Activated T-cell treated with anti-CD3 and anti-CD28 coated beads, Interleukin-2, amount 50 U/mL, for 24 hours (primary cell): ENCODE measurements at regions not wholly inside any gene's neighbourhood (a gene's known extent, or its start where the extent isn't known, plus 50 kb on each side); places are given as distances from the start of the nearest gene placed in this dataset.

Experiments
- DNase-seq: peaks from one replicate; pipeline ENCODE4 v3.0.0-alpha.2; 2020
- H3K27ac Mint-ChIP-seq: 2 replicates; pipeline ENCODE4 v1.8.0; 2020; ENCODE audit warnings: mild to moderate bottlenecking, mixed read lengths
- H3K27me3 Mint-ChIP-seq: 2 replicates; pipeline ENCODE4 v1.8.0; 2020; ENCODE audit warnings: mixed read lengths
- H3K36me3 Mint-ChIP-seq: 2 replicates; pipeline ENCODE4 v1.8.0; 2020; ENCODE audit warnings: low read depth, mixed read lengths
- H3K4me1 Mint-ChIP-seq: 2 replicates; pipeline ENCODE4 v1.8.0; 2020; ENCODE audit warnings: low read depth, mixed read lengths
- H3K4me3 Mint-ChIP-seq: 2 replicates; pipeline ENCODE4 v1.8.0; 2020; ENCODE audit warnings: mild to moderate bottlenecking, moderate library complexity, mixed read lengths
- H3K9me3 Mint-ChIP-seq: 2 replicates; pipeline ENCODE4 v1.8.0; 2020; ENCODE audit warnings: mixed read lengths

DNA sequence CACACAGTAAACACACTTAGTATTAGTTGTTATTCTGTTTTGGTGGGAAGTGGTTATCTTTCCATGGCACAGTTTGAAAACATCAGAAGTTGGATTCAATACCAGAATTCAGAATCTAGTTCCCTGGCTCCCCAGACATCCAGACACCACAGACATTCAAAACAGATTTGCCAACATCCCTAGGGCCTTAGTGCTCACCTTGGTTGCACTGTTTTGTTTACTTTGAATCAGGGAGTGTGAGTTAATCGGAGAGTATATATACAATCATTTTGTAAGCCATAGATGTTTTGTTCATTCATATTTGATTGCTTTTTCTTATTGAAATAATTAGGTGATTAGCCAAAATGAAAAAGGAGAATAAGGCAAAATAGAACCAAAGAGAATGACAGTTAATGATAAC lies 324.7 kb upstream of the CLNK start:
- H3K4me1 Mint-ChIP-seq = peaks cover 2% of the 10 kb centered on the region
- DNase-seq = no peak
- H3K27ac Mint-ChIP-seq = no peak overlapping the region
- no peaks in the 10 kb centered on the region for H3K9me3 Mint-ChIP-seq
- H3K36me3 Mint-ChIP-seq = no peaks in the 10 kb centered on the region
- no peak overlapping the region for H3K4me3 Mint-ChIP-seq
- no peaks in the 10 kb centered on the region for H3K27me3 Mint-ChIP-seq

DNA sequence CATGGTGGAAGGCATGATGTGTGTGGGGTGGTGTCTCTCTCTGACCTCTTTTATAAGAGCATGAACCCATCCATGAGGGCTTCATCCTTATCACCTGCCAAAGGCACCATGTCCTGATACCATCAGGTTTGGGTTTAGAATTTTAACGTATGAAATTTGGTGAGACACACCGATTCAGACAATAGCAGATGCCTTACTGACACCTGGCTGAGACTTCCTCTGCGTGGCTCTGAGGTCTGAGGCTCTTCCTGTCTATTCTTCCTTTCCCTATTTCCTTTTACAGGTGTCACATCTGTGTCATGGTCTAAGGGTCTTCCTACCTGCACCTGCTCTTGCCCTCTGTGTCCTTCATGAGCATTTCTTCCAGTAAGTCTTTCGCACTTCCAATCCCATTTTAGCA lies 320.7 kb upstream of the CLNK start:
- no peaks in the 10 kb centered on the region for H3K36me3 Mint-ChIP-seq
- no peak overlapping the region for H3K27ac Mint-ChIP-seq
- H3K4me1 Mint-ChIP-seq = peaks cover 2% of the 10 kb centered on the region
- no peaks in the 10 kb centered on the region for H3K27me3 Mint-ChIP-seq
- H3K9me3 Mint-ChIP-seq = no peaks in the 10 kb centered on the region
- DNase-seq = no peak
- no peak overlapping the region for H3K4me3 Mint-ChIP-seq

DNA sequence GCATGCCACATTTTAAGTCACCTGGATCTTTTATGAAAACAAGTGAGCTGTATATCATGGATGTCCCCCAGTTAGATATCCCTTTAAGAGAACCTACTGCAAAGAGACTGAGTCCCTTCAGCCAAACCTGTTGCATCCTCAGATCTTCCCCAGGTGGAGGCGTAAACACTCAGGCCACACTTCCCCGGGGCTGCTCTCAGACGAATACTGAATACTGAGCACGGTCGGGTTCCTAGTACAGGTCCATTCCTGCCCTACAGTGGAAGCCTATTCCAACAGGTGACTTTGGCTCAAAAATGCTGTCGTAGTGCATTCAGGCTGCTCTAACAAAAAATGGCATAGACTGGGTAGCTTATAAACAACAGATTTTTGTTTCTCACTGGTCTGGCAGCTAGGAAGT lies 320.2 kb upstream of the CLNK start:
- no peaks in the 10 kb centered on the region for H3K36me3 Mint-ChIP-seq
- DNase-seq = no peak
- H3K27me3 Mint-ChIP-seq = no peaks in the 10 kb centered on the region
- H3K4me1 Mint-ChIP-seq = peaks cover 2% of the 10 kb centered on the region
- H3K4me3 Mint-ChIP-seq = no peak overlapping the region
- no peaks in the 10 kb centered on the region for H3K9me3 Mint-ChIP-seq
- H3K27ac Mint-ChIP-seq = no peak overlapping the region

DNA sequence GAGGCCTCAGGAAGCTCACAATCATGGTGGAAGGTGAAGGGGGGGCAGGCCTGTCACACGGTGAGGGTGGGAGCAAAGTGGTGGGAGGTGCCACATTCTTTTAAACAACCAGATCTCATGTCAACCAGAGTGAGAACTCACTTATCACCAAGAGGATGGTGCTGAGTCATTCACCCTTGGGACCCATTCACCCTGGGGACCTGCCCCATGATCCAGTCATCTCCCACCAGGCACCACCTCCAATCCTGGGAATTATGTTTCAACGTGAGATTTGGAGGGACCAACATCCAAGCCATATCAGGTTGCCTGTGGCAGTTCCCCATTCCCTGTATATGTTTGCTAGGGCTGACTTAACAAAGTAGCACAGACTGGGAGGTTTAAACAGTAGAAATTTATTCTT lies 318.4 kb upstream of the CLNK start:
- DNase-seq = no peak
- Mint-ChIP-seq H3K4me1 (peaks cover 2% of the 10 kb centered on the region), H3K27ac (no peak overlapping the region), H3K27me3 (no peaks in the 10 kb centered on the region), H3K9me3 (no peaks in the 10 kb centered on the region), H3K36me3 (no peaks in the 10 kb centered on the region), H3K4me3 (no peak overlapping the region)

DNA sequence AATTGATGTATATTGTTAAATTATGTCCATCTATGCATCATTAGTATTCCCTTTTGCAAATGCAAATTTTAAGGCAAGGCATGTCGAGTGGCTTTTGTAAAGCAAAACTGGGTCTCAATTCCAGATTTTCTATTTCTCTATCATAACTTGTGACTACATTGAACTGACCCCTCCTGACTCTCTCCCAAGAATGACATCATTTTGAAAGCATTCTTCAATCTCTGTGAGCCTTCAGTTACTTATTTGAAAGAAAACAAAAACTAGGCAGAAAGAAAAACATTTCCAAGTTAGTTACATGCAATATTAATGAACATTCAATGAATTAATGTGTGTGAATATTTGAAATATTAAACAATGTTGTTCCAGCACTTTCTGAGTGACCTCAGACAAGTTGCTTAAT lies 314.3 kb upstream of the CLNK start:
- no peak for DNase-seq
- Mint-ChIP-seq H3K36me3 (no peaks in the 10 kb centered on the region), H3K27ac (no peak overlapping the region), H3K9me3 (no peaks in the 10 kb centered on the region), H3K27me3 (no peaks in the 10 kb centered on the region), H3K4me3 (no peak overlapping the region), H3K4me1 (no peaks in the 10 kb centered on the region)

DNA sequence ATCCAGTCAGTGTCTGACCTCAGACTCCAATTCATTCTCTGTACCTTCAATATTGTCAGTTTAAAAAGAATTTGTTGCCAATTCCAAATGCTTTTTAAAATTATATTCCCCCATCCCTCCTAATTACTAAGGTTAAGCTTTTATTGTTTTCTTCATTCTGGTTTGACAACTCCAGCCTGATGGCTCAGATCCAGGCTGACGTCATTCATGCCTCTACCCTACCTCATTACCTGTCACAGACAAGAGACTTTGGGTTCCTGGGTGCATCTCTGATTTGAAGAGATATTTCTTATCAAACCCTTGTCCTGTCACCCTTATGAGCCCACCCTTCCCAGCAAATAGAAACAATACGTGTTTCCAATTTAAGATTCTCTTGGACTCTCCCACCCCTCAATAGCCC lies 300.2 kb upstream of the CLNK start:
- Mint-ChIP-seq H3K27me3 (no peaks in the 10 kb centered on the region), H3K36me3 (no peaks in the 10 kb centered on the region), H3K27ac (no peak overlapping the region)

DNA sequence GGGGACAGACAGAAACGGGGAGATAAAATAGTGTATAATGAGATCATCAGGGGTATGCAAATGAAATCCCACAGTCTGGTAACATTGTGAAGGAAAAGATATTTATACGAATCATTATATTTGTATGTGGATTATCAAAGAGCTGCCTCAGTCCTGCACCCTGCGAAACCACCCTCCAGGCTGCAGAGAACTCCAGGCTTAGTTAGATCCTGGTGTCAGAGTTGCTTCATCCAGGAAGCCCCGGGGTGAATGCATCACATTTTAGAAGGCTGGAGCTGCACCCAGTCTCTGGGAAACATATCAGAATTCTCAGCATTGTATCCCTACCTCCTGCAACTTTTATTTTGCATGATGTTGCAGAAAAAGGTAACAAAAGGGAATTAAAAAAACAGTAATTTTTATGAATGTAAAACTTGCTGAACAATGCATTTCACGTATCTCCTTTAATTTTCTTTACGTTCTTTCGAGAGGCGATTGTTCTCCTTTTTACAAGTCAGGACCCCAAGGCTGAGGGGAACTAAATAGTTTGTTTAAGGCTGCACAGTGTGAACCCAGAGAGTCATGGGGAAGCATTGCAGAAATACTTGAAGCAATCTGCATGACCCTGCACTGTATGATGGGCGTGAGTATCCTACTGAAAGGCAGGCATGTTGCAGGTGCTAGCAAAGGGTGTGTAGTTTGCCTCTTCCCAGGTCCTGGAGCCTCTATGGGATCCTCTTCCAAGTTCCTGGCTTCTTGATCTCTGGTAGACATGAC lies 299.5 kb upstream of the CLNK start:
- H3K4me3 Mint-ChIP-seq = no peak overlapping the region
- no peak for DNase-seq
- no peaks in the 10 kb centered on the region for H3K36me3 Mint-ChIP-seq
- peaks cover 2% of the 10 kb centered on the region for H3K9me3 Mint-ChIP-seq
- H3K4me1 Mint-ChIP-seq = peaks cover 11% of the 10 kb centered on the region
- H3K27me3 Mint-ChIP-seq = no peaks in the 10 kb centered on the region
- no peak overlapping the region for H3K27ac Mint-ChIP-seq

More for the DNA sequence above, 300.2 kb upstream of the CLNK start:
- DNase-seq = no peak
- Mint-ChIP-seq H3K4me3 (no peak overlapping the region), H3K9me3 (peaks cover 2% of the 10 kb centered on the region), H3K4me1 (peaks cover 11% of the 10 kb centered on the region)

DNA sequence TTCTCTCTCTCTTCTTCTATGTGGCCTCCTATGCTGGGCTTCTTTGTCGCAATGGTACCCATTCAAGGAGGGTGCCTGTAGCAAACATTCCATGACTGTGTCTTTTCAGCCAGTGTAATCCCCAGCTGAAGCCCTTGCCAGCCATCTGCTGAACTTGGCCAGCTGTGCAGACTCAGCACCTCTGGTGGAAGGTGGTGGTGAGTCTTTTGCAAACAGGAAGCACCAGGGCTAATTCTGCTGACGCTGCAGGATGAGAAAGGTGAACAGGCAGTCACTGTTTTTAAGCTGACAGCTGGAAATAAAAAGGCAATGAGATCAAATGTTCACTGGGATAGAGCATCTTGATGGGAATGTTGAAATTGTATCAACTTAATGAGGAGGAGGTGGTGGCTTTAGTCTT lies 298.7 kb upstream of the CLNK start:
- Mint-ChIP-seq H3K27me3 (no peaks in the 10 kb centered on the region), H3K36me3 (no peaks in the 10 kb centered on the region), H3K4me1 (peaks cover 11% of the 10 kb centered on the region), H3K9me3 (no peaks in the 10 kb centered on the region), H3K27ac (no peak overlapping the region), H3K4me3 (no peak overlapping the region)
- DNase-seq = no peak

DNA sequence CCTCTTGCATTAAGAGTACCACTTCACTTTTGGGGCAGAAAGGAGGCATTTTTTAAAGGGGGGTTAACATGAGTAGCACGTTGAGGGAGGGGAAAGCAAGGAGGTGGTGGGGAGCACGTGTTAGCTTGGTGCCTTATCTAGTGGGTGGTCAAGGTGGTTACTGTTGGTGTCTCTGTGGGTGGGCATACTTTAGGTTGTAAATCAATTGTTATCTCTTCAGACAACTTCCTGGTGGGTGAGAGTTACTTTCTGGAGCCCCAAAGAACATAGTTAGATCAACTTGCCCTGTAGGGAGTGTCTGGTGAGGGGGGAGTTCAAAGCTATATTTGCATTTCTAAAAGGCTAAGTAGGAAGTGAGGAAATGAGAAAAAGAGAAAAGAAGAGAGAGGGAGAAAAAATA lies 297.7 kb upstream of the CLNK start:
- Mint-ChIP-seq H3K4me3 (no peak overlapping the region), H3K27ac (no peak overlapping the region), H3K4me1 (peaks cover 11% of the 10 kb centered on the region), H3K36me3 (no peaks in the 10 kb centered on the region), H3K9me3 (no peaks in the 10 kb centered on the region), H3K27me3 (no peaks in the 10 kb centered on the region)
- no peak for DNase-seq

DNA sequence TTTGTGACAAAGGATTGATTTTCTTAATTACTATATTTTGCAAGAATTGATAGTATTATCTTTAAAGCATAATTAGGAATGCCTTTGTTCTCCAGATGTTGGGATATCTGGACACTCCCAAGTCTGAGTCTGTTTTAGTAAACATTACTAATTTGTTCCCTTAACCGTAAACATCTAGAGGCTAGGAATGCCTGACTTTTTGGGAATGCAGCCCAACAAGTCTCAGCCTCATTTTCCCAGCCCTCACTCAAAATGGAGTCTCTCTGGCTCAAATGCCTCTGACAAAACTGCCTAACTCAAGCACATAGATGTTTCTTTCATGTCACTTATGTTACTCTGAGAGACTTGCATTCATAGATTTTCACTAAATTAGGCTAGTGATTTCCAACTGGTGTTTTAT lies 297.0 kb upstream of the CLNK start:
- no peaks in the 10 kb centered on the region for H3K36me3 Mint-ChIP-seq
- H3K9me3 Mint-ChIP-seq = no peaks in the 10 kb centered on the region
- no peak for DNase-seq
- peaks cover 11% of the 10 kb centered on the region for H3K4me1 Mint-ChIP-seq
- no peak overlapping the region for H3K27ac Mint-ChIP-seq
- no peaks in the 10 kb centered on the region for H3K27me3 Mint-ChIP-seq
- no peak overlapping the region for H3K4me3 Mint-ChIP-seq

DNA sequence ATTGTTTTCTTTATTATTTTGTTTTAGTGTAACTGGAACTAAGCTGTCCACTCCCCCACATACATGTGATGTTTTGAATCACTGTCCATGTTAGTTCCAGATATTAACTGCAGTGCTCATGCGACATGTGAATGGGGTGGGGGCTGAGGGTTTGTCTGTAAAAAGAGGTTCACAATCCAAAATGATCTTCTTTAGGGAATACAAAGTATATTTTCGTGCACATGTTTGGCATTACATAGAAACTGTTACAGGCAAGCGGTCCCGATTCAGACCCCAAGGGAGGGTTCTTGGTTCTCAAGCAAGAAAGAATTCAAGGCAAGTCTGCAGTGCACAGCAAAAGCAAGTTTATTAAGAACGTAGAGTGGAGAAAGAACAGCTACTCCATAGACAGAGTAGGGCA lies 296.5 kb upstream of the CLNK start:
- Mint-ChIP-seq H3K27me3 (no peaks in the 10 kb centered on the region), H3K4me1 (peaks cover 11% of the 10 kb centered on the region), H3K4me3 (no peak overlapping the region), H3K9me3 (no peaks in the 10 kb centered on the region), H3K27ac (no peak overlapping the region), H3K36me3 (no peaks in the 10 kb centered on the region)
- DNase-seq = no peak

DNA sequence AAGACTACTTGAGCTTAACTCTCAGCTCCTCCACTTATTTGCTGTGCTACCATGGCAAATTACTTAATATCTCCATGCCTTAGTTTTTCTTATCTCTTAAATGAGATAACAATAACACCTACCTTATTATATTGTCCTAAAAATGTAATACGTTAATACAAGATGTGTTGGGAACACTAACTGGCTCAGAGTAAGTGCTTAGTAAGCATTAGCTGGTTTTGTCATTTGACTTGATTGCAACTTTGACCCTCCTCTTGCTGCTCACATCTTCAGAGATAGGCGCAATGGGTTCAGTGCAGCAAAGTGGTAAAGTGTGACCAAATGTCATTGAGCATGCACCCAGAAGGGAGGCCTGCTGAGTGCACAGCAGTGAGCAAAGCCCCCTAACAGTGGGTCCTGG lies 294.5 kb upstream of the CLNK start:
- Mint-ChIP-seq H3K4me1 (peaks cover 11% of the 10 kb centered on the region), H3K36me3 (no peaks in the 10 kb centered on the region), H3K27me3 (peaks cover 3% of the 10 kb centered on the region), H3K27ac (no peak overlapping the region), H3K4me3 (no peak overlapping the region), H3K9me3 (peaks cover 4% of the 10 kb centered on the region)
- DNase-seq = no peak

DNA sequence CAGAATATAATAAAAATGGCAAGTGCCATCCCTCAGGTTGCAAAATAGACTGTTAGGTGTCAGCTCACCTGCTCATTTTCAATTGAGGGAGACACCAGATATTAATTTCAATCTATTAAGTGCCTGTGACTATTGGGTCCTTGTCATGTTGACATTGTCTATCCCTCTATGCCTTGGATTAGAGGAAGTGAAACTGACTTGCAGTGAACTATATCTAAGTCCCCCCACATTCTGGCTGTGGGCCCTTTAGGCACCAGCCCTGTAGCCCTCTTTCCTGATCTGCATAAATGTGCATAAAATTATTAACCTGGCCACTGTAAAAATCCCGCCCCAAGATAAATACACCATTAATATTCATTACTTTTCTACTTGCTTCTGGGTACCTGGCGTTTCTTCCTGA lies 293.0 kb upstream of the CLNK start:
- H3K36me3 Mint-ChIP-seq = no peaks in the 10 kb centered on the region

DNA sequence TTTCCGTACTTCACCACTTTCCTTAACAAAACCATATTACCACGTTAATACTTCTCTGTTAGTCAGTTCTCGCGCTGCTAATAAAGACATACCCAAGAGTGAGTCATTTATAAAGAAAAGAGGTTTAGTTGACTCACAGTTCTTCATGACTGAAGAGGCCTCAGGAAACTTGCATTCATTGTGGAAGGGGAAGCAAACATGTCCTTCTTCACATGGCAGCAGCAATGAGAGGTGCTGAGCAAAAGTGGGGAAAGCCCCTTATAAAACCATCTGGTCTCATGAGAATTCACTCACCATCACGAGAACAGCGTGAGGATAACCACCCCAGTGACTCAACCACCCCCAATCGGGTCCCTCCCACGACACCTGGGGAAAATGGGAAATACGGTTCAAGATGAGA lies 289.8 kb upstream of the CLNK start:
- H3K27ac Mint-ChIP-seq = no peak overlapping the region
- H3K27me3 Mint-ChIP-seq = peaks cover 7% of the 10 kb centered on the region
- DNase-seq = no peak

More for the DNA sequence above, 293.0 kb upstream of the CLNK start:
- Mint-ChIP-seq H3K4me1 (peaks cover 3% of the 10 kb centered on the region), H3K27me3 (peaks cover 7% of the 10 kb centered on the region), H3K27ac (no peak overlapping the region), H3K4me3 (no peak overlapping the region), H3K9me3 (peaks cover 5% of the 10 kb centered on the region)
- no peak for DNase-seq

DNA sequence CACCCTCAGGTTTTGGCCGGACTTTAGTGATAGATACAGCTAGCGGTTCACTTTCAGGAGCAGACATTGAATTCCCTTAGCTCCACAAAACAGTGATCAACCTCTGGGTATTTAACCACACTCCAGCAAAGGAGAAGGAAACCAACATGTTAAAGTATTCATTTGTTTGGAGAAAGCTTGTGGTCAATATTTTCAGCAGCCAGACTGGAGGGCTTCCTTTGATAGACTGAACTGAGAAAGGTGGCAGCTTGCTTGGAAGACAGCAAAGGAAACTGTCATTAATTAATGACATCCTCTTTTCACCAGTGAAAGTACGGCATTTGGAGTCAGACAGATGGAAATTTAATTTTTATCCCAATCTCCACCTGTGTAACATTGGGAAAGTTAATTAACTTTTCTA lies 289.1 kb upstream of the CLNK start:
- Mint-ChIP-seq H3K27me3 (peaks cover 7% of the 10 kb centered on the region), H3K27ac (no peak overlapping the region)

More for the DNA sequence above, 289.8 kb upstream of the CLNK start:
- Mint-ChIP-seq H3K4me3 (no peak overlapping the region), H3K36me3 (no peaks in the 10 kb centered on the region), H3K9me3 (peaks cover 5% of the 10 kb centered on the region), H3K4me1 (no peaks in the 10 kb centered on the region)

More for the DNA sequence above, 289.1 kb upstream of the CLNK start:
- no peak for DNase-seq
- no peaks in the 10 kb centered on the region for H3K4me1 Mint-ChIP-seq
- H3K36me3 Mint-ChIP-seq = no peaks in the 10 kb centered on the region
- H3K4me3 Mint-ChIP-seq = no peak overlapping the region
- H3K9me3 Mint-ChIP-seq = peaks cover 5% of the 10 kb centered on the region
